ENCODE measurements at regions not wholly inside any gene's neighbourhood (a gene's known extent, or its start where the extent isn't known, plus 50 kb on each side); places are given as distances from the start of the nearest gene placed in this dataset.

- H3K4me3 ChIP-seq (ENCODE audit: low read depth, low read length): no peak overlapping the region
- DNase-seq (ENCODE audit: low read depth): no peak
- TF ChIP-seq POLR2A (IDR thresholded peaks at IDR 0.05; ENCODE audit: extremely low read depth, insufficient read length): no peak
- no peak for TF ChIP-seq MAX (IDR thresholded peaks at IDR 0.05; ENCODE audit: low read depth, low read length)
- no peak for TF ChIP-seq MYC (IDR thresholded peaks at IDR 0.05; ENCODE audit: low read depth, low read length)
- TF ChIP-seq CTCF (IDR thresholded peaks at IDR 0.05; ENCODE audit: low read depth, low read length): no peak
Measured at GRCh38 chr15:20361091-20361490, 180.5 kb downstream of the GOLGA6L6 start.

GRCh38 chr15:20358779-20359414 is 182.7 kb downstream of the GOLGA6L6 start:
- DNase-seq (ENCODE audit: low read depth): no peak
- H3K4me3 ChIP-seq (ENCODE audit: low read depth, low read length): no peak overlapping the region
- TF ChIP-seq POLR2A (IDR thresholded peaks at IDR 0.05; ENCODE audit: extremely low read depth, insufficient read length) (no peak), CTCF (IDR thresholded peaks at IDR 0.05; ENCODE audit: low read depth, low read length) (no peak), MYC (IDR thresholded peaks at IDR 0.05; ENCODE audit: low read depth, low read length) (no peak), MAX (IDR thresholded peaks at IDR 0.05; ENCODE audit: low read depth, low read length) (no peak)

- H3K4me3 ChIP-seq (ENCODE audit: low read depth, low read length): no peak overlapping the region
- TF ChIP-seq MAX (IDR thresholded peaks at IDR 0.05; ENCODE audit: low read depth, low read length) (no peak), CTCF (IDR thresholded peaks at IDR 0.05; ENCODE audit: low read depth, low read length) (no peak), MYC (IDR thresholded peaks at IDR 0.05; ENCODE audit: low read depth, low read length) (no peak), POLR2A (IDR thresholded peaks at IDR 0.05; ENCODE audit: extremely low read depth, insufficient read length) (no peak)
- DNase-seq (ENCODE audit: low read depth): no peak
Measured at GRCh38 chr15:20358066-20358778, 183.4 kb downstream of the GOLGA6L6 start.

- no peak for DNase-seq (ENCODE audit: low read depth)
- TF ChIP-seq MYC (IDR thresholded peaks at IDR 0.05; ENCODE audit: low read depth, low read length) (no peak), MAX (IDR thresholded peaks at IDR 0.05; ENCODE audit: low read depth, low read length) (no peak), CTCF (IDR thresholded peaks at IDR 0.05; ENCODE audit: low read depth, low read length) (no peak), POLR2A (IDR thresholded peaks at IDR 0.05; ENCODE audit: extremely low read depth, insufficient read length) (no peak)
- no peak overlapping the region for H3K4me3 ChIP-seq (ENCODE audit: low read depth, low read length)
Measured at GRCh38 chr15:20357481-20358065, 184.0 kb downstream of the GOLGA6L6 start.

GRCh38 chr15:20356911-20357480 is 184.6 kb downstream of the GOLGA6L6 start:
- no peak for DNase-seq (ENCODE audit: low read depth)
- TF ChIP-seq MYC (IDR thresholded peaks at IDR 0.05; ENCODE audit: low read depth, low read length) (no peak), MAX (IDR thresholded peaks at IDR 0.05; ENCODE audit: low read depth, low read length) (no peak), CTCF (IDR thresholded peaks at IDR 0.05; ENCODE audit: low read depth, low read length) (no peak), POLR2A (IDR thresholded peaks at IDR 0.05; ENCODE audit: extremely low read depth, insufficient read length) (no peak)

More at GRCh38 chr15:20356911-20357480, 184.6 kb downstream of the GOLGA6L6 start:
- no peak overlapping the region for H3K4me3 ChIP-seq (ENCODE audit: low read depth, low read length)

Data from NB4 (cell line).